ENCODE measurements at regions not wholly inside any gene's neighbourhood (a gene's known extent, or its start where the extent isn't known, plus 50 kb on each side); places are given as distances from the start of the nearest gene placed in this dataset.

DNA sequence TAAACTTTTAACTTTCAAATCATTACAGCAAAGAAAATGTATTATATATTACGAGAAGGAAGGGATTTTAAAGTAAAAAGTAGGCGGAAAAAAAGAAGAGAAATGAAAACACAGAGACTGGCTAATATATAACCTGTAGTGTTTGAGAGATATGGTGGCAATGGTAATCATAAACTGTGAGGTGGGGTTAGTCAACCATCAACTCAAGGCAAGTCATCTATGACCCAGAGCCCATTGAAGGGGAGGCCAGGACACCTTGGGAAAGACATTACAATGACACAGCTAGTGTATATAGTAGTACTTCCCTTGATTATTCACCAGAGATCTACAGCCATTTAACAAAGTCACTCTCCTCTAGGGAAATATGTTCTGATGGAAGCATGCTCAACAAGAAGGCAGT, 423.9 kb upstream of the PITX2 start:
- H4K8ac ChIP-seq (ENCODE audit: low read depth in 2 of 2, low read length in 2 of 2): no peak overlapping the region
- intact Hi-C loops (cut with micrococcal nuclease): no loop called here

More for the DNA sequence above, 423.9 kb upstream of the PITX2 start:
- H3K79me1 ChIP-seq (ENCODE audit: low read depth in 1 of 2, low read length in 2 of 2): no peaks in the 10 kb centered on the region
- no TSS peak for BruUV-seq (replicated peaks)
- no peaks in the 10 kb centered on the region for H3K36me3 ChIP-seq (ENCODE audit: control insufficient read depth, insufficient read depth, low read length)
- POLR2A ChIA-PET (ENCODE audit: unreplicated experiment): no interaction called here
- WGBS, 2 experiments (ENCODE audit: extremely low coverage in 2 of 2, insufficient read length in 1 of 2): 100% methylated on average over 2 of the region's 2 CpGs; no CpG with 5 or more reads in 1 of the 2 experiments
- H3K14ac ChIP-seq (replicated peaks; ENCODE audit: low read depth, low read length): no peak overlapping the region
- DNase-seq (no peak), ATAC-seq (ENCODE audit: low read depth) (no peak)
- in situ Hi-C loops (cut with MboI; ENCODE audit: low sequenced_read_pairs): no loop called here
- no peak overlapping the region for H4K5ac ChIP-seq (ENCODE audit: low read depth, low read length)
- no peak overlapping the region for H3K4me3 ChIP-seq (ENCODE audit: insufficient read depth, low read depth, low read length)
- no peak overlapping the region for H2AK5ac ChIP-seq (ENCODE audit: low read depth, low read length)
- CTCF ChIA-PET: no interaction called here
- no peak overlapping the region for H3K27ac ChIP-seq (ENCODE audit: insufficient read depth, low read length)
- no peak overlapping the region for H3K18ac ChIP-seq (ENCODE audit: low read depth, low read length)
- H4K91ac ChIP-seq (ENCODE audit: insufficient read depth, low read depth, low read length): no peak overlapping the region
- H2BK120ac ChIP-seq (ENCODE audit: low read depth, low read length): no peak overlapping the region
- H3K4me1 ChIP-seq (ENCODE audit: control insufficient read depth, insufficient read depth, low read length): no peaks in the 10 kb centered on the region
- H3K9me1 ChIP-seq (ENCODE audit: insufficient read depth, low read length): no peaks in the 10 kb centered on the region
- no peak overlapping the region for H2BK5ac ChIP-seq (ENCODE audit: low read depth, low read length, poor library complexity, severe bottlenecking)
- H3K9me3 ChIP-seq (ENCODE audit: control insufficient read depth, insufficient read depth, low read length): 0 out of 2 replicates have a peak, but pooled peaks cover 2% of the 10 kb centered on the region
- H2BK20ac ChIP-seq (ENCODE audit: low read depth, low read length): no peak overlapping the region
- H3K9ac ChIP-seq (ENCODE audit: low read depth, low read length): no peak overlapping the region
- TF ChIP-seq, protein P1, sequence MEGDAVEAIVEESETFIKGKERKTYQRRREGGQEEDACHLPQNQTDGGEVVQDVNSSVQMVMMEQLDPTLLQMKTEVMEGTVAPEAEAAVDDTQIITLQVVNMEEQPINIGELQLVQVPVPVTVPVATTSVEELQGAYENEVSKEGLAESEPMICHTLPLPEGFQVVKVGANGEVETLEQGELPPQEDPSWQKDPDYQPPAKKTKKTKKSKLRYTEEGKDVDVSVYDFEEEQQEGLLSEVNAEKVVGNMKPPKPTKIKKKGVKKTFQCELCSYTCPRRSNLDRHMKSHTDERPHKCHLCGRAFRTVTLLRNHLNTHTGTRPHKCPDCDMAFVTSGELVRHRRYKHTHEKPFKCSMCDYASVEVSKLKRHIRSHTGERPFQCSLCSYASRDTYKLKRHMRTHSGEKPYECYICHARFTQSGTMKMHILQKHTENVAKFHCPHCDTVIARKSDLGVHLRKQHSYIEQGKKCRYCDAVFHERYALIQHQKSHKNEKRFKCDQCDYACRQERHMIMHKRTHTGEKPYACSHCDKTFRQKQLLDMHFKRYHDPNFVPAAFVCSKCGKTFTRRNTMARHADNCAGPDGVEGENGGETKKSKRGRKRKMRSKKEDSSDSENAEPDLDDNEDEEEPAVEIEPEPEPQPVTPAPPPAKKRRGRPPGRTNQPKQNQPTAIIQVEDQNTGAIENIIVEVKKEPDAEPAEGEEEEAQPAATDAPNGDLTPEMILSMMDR (conservative IDR thresholded peaks at IDR 0.05; ENCODE audit: low read depth, low read length): no peak
- no peak for TF ChIP-seq NFE2L2 (IDR thresholded peaks at IDR 0.05; ENCODE audit: low read depth, low read length)
- no peak for TF ChIP-seq BHLHE40 (IDR thresholded peaks at IDR 0.05; ENCODE audit: low read depth, low read length)
- TF ChIP-seq RAD21 (IDR thresholded peaks at IDR 0.05; ENCODE audit: low read length): no peak
- no peak for TF ChIP-seq CEBPB (IDR thresholded peaks at IDR 0.05; ENCODE audit: low read depth, low read length)
- no peak for TF ChIP-seq MAFK (IDR thresholded peaks at IDR 0.05; ENCODE audit: low read depth, low read length)
- TF ChIP-seq MXI1 (IDR thresholded peaks at IDR 0.05; ENCODE audit: borderline replicate concordance, low read depth, low read length): no peak
- TF ChIP-seq, protein P2, sequence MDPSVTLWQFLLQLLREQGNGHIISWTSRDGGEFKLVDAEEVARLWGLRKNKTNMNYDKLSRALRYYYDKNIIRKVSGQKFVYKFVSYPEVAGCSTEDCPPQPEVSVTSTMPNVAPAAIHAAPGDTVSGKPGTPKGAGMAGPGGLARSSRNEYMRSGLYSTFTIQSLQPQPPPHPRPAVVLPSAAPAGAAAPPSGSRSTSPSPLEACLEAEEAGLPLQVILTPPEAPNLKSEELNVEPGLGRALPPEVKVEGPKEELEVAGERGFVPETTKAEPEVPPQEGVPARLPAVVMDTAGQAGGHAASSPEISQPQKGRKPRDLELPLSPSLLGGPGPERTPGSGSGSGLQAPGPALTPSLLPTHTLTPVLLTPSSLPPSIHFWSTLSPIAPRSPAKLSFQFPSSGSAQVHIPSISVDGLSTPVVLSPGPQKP (IDR thresholded peaks at IDR 0.05; ENCODE audit: borderline replicate concordance, low read depth, low read length): no peak
- TF ChIP-seq POLR2A (IDR thresholded peaks at IDR 0.05; ENCODE audit: low read depth, low read length): no peak
- no peaks in the 10 kb centered on the region for H4K20me1 ChIP-seq (ENCODE audit: insufficient read depth, low read length)
- H2AFZ ChIP-seq (replicated peaks; ENCODE audit: low read length, poor library complexity): no peak overlapping the region
- dilution Hi-C loops (cut with HindIII; ENCODE audit: low sequenced_read_pairs, unreplicated experiment): no loop called here
- no peak overlapping the region for H2AK9ac ChIP-seq (replicated peaks; ENCODE audit: low read depth, low read length, poor library complexity)
- no peak overlapping the region for H3K56ac ChIP-seq (ENCODE audit: extremely low read depth, insufficient read depth, low read length)
- no peaks in the 10 kb centered on the region for H3K27me3 ChIP-seq (ENCODE audit: control insufficient read depth, insufficient read depth, low read length)
- no peak overlapping the region for H3K23ac ChIP-seq (ENCODE audit: low read depth, low read length)
- no peak overlapping the region for H3K4ac ChIP-seq (ENCODE audit: low read depth, low read length)
- no peak overlapping the region for H3K4me2 ChIP-seq (ENCODE audit: low read depth, low read length)
- H2BK15ac ChIP-seq (ENCODE audit: low read depth, low read length): no peak overlapping the region

Data from IMR-90 (cell line).